Amygdala (tissue), 56 donors: ENCODE measurements at regions not wholly inside any gene's neighbourhood (a gene's known extent, or its start where the extent isn't known, plus 50 kb on each side); places are given as distances from the start of the nearest gene placed in this dataset.
"Not testable (repeated sequence)": the region's sequence is repeated elsewhere in the genome, so short reads cannot be mapped to it uniquely, and the experiment has no call there.

Source experiments
- DNase-seq, 56 donors: peaks; one replicate each; lab custom pipeline; 2025; lab: John Stamatoyannopoulos, UW

DNA sequence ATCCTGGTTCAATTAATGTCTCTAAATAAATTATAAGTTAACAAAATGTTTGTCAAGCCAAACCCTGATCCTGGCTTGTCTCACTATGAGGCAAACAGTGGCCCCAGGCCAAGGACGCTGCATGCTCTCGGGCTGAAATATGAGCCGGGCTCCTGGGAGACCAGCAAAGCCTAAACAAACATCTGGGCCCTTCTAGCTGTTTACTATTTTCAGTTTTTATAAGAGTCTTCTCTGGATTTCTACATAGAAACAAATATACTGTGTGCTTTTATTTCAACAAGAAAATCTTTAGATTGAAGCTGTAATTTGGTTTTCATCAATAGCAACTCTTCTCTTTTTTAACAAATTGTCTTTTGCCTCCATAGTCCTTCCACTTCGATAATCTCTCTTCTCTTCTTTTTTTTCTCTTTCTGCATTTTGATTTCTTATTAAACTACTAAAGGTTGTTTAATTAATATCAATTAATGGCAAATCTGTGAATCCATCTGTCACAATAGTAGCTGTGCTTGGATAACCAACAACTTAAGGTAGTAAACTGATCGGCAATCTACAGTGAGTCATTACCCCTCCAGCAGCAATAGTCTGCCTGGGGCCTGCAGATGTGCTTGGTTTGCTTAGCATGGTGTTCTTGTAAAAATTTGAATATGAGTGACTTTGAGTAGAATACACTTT is 83.3 kb upstream of the DNAJC1 start:
- peak in 34 of 56 donors; percentile 1 to 66 (median 18) for DNase-seq

DNA sequence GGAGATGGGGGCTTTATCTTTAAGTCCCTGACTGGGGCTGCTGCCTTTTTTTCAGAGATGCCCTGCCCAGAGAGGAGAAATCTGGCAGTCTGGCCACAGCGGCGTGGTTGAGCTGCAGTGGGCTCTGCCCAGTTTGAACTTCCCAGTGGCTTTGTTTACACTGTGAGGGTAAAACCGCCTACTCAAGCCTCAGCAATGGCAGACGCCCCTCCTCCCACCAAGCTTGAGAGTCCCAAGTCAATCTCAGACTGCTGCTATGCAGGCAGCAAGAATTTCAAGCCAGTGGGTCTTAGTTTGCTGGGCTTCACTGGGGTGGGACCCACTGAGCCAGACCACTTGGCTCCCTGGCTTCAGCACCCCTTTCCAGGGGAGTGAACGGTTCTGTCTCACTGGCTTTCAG is 76.4 kb upstream of the DNAJC1 start:
- not testable (repeated sequence) for DNase-seq

DNA sequence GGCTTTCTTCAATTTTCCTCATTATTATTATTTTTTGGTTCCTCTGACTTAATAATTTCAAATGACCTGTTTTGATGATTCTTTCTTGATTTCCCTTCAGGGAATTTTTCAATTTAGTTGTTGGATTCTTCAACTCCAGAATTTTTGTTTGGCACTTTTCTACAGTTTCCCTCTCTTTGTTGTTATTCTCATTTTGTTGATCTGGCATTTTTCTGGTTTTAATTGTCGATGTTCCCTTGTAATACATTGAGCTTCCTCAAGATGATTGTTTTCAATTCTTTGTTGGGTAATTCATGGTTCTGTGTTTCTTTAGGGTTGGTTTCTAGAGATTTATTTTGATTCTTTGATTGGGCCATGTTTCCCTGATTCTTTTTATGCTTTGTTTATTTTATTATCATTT is 67.8 kb upstream of the DNAJC1 start:
- no peak for DNase-seq

DNA sequence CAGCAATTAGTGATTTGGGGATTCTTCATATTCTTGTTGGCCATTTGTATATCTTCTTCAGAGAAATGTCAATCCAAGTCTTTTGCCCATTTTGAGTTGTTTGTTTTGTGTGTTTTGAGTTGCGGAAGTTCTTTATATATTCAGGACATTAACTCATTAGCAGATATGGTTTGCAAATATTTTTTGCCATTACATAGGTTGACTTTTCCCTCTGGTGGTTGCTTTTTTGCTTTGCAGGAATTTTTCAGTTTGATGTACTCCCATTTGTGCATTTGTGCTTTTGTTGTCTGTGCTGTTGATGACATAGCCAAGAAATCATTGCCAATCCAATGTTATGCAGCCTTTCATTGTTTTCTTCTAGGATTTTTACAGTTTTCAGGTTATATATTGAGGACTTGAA is 63.6 kb upstream of the DNAJC1 start:
- DNase-seq: no peak

DNA sequence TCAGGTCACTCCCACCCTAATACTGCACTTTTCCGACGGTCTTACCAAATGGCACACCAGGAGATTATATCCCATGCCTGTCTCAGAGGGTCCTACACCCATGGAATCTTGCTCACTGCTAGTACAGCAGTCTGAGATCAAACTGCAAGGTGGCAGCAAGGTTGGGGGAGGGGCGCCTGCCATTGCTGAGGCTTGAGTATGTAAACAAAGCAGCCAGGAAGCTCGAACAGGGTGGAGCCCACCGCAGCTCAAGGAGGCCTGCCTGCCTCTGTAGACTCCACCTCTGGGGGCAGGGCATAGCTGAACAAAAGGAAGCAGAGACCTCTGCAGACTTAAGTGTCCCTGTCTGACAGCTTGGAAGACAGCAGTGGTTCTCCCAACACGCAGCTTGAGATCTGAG is 57.5 kb upstream of the DNAJC1 start:
- not testable (repeated sequence) for DNase-seq

DNA sequence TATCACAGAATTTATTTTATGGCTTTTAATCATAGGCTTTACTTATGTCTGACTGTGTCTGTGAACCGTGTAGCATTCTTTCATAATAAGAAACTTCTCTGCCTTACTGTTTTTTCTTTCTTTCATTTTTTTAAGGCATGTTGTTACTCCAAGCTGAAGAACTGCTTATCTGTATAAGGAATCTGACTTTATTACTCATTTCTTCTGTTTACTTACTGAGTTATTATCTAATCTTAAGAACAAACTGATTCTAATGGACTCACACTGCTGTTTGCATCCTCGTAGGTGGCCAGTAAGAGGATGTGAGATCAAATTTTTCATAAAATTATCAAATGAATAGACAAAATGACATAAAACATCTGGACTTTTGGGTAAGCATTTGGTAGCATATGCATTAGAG is 54.7 kb upstream of the DNAJC1 start:
- DNase-seq: no peak

DNA sequence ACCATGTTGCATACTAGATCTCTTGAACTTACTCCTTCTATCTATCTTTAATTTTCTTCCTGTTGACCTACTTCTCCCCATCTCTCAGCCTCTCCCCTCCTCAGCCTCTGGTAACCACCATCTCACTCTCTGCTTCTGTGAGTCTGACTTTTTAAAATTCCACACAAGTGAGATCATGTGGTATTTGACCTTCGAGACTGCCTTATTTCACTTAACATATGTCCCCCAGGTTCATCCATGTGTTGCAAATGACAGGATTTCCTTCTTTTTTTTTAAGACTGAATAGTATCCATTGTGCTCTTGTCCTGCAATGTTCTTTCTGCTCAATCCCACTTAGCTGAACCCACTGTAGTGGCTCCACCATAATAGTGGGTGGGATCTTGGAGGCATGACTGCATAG is 51.4 kb upstream of the DNAJC1 start:
- no peak for DNase-seq
